Panc1 (cell line): ENCODE measurements at regions not wholly inside any gene's neighbourhood (a gene's known extent, or its start where the extent isn't known, plus 50 kb on each side); places are given as distances from the start of the nearest gene placed in this dataset.

Source experiments
- ATAC-seq: fragments of 200-7000 bp; cut with Tn5 transposase; 2 replicates; pipeline ENCODE4 v1.9.1; 2020; ENCODE audit warnings: mild to moderate bottlenecking, moderate library complexity
- BruUV-seq: library from RNA; stranded (reverse); fragments of 400-500 nt; replicated peaks from 2 replicates; lab custom pipeline; 2021; lab: Mats Ljungman, UMichigan
- CTCF ChIA-PET: fragments of 300-600 bp; sonication (Branson Sonifier 250); formaldehyde crosslinking; loops from one replicate; lab custom pipeline; 2022; ENCODE audit warnings: antibody characterized with exemption; lab: Charles Lee
- POLR2A ChIA-PET: fragments of 300-600 bp; sonication (Branson Sonifier 250); formaldehyde crosslinking; loops from one replicate; lab custom pipeline; 2022; ENCODE audit warnings: antibody characterized with exemption; lab: Charles Lee
- DNase-seq: peaks from one replicate; pipeline ENCODE4 v3.0.0-alpha.2; 2010; ENCODE audit warnings: low read depth, low spot score
- H3K27ac ChIP-seq: 2 replicates; pipeline ENCODE4 v1.5.1; 2011; ENCODE audit warnings: mild to moderate bottlenecking, low read length, inconsistent platforms
- H3K27me3 ChIP-seq: fragments of 200-500 bp; sonication (Bioruptor generic); 2 replicates; pipeline ENCODE4 v1.6.0; 2014; ENCODE audit warnings: low read length, inconsistent platforms; ENCODE audit not compliant: control insufficient read depth, insufficient read depth
- H3K36me3 ChIP-seq: fragments of 200-500 bp; sonication (Bioruptor generic); 2 replicates; pipeline ENCODE4 v1.5.1; 2014; ENCODE audit warnings: inconsistent platforms, mild to moderate bottlenecking, low read length, moderate library complexity; ENCODE audit not compliant: control insufficient read depth, insufficient read depth
- H3K4me1 ChIP-seq: 2 replicates; pipeline ENCODE4 v1.5.1; 2011; ENCODE audit warnings: inconsistent platforms, mild to moderate bottlenecking, low read length, moderate library complexity; ENCODE audit not compliant: control insufficient read depth, insufficient read depth
- H3K4me3 ChIP-seq, 2 experiments: 2 replicates each; pipeline ENCODE4 v1.5.1; 2011 to 2012; ENCODE audit warnings: low read depth in 2 of 2, low read length in 2 of 2, mild to moderate bottlenecking in 2 of 2, inconsistent platforms in 1 of 2, moderate library complexity in 1 of 2
- H3K9me3 ChIP-seq: fragments of 200-500 bp; sonication (Bioruptor generic); 2 replicates; pipeline ENCODE4 v1.5.1; 2014; ENCODE audit warnings: low read depth, mild to moderate bottlenecking, inconsistent platforms, low read length, moderate library complexity; ENCODE audit not compliant: control insufficient read depth, insufficient read depth
- CTCF ChIP-seq: fragments of 450-650 bp; IDR thresholded peaks from 2 replicates; pipeline ENCODE4 v1.5.1; 2017; ENCODE audit warnings: mild to moderate bottlenecking
- POLR2AphosphoS5 ChIP-seq: IDR thresholded peaks from 2 replicates; pipeline ENCODE4 v1.6.1; 2012; ENCODE audit warnings: mild to moderate bottlenecking, low read depth, low read length, moderate library complexity
- REST ChIP-seq, 2 experiments: IDR thresholded peaks; 2 replicates each; pipeline ENCODE4 v1.6.1; 2011 to 2012; ENCODE audit warnings: low read depth in 2 of 2, control low read depth in 1 of 2, low read length in 1 of 2, mild to moderate bottlenecking in 1 of 2, moderate library complexity in 1 of 2; ENCODE audit not compliant: insufficient read depth in 1 of 2
- SIN3A ChIP-seq: IDR thresholded peaks from 2 replicates; pipeline ENCODE4 v1.6.1; 2012; ENCODE audit warnings: low read depth, mild to moderate bottlenecking, low read length, moderate library complexity, borderline replicate concordance; ENCODE audit not compliant: insufficient read depth
- TCF7L2 ChIP-seq: IDR thresholded peaks from 2 replicates; pipeline ENCODE4 v1.6.1; 2011; ENCODE audit warnings: mild to moderate bottlenecking, low read depth, low read length, inconsistent platforms
- in situ Hi-C: cut with HindIII; loops from 2 replicates; pipeline ENCODE4 v1.10.0; 2016; ENCODE audit warnings: low sequenced_read_pairs, low pct_unique_long_range_greater_than_20kb
- intact Hi-C: fragments of 100-400 bp; cut with micrococcal nuclease; formaldehyde crosslinking; loops from one replicate; pipeline ENCODE4 v1.10.0; 2022; ENCODE audit not compliant: unreplicated experiment

- ChIA-PET POLR2A (no interaction called here), CTCF (no interaction called here)
- Histone ChIP-seq H3K27me3 (no peaks in the 10 kb centered on the region), H3K9me3 (no peaks in the 10 kb centered on the region), H3K36me3 (no peaks in the 10 kb centered on the region), H3K27ac (no peak overlapping the region), H3K4me3 (no peak overlapping the region), H3K4me1 (no peaks in the 10 kb centered on the region)
- in situ Hi-C loops (no loop called here), intact Hi-C loops (no loop called here)
- TF ChIP-seq TCF7L2 = no peak
- no peak for TF ChIP-seq REST (IDR thresholded peaks at IDR 0.05; ENCODE audit: insufficient read depth in 1 of 2, low read depth in 2 of 2, low read length in 1 of 2)
- no peak for TF ChIP-seq SIN3A
- no peak for TF ChIP-seq POLR2AphosphoS5
- TF ChIP-seq CTCF = no peak; the same call in 1 of the 2 replicates
- DNase-seq (no peak), ATAC-seq (peak; percentile 63)
- BruUV-seq = no TSS peak
Observed at GRCh38 chr10:46220872-46221538, 65.8 kb upstream of the ANTXRL start.

GRCh38 chr10:46222364-46222935, 64.3 kb upstream of the ANTXRL start:
- Histone ChIP-seq H3K36me3 (no peaks in the 10 kb centered on the region), H3K27me3 (no peaks in the 10 kb centered on the region), H3K9me3 (no peaks in the 10 kb centered on the region), H3K4me1 (no peaks in the 10 kb centered on the region), H3K4me3 (no peak overlapping the region), H3K27ac (no peak overlapping the region)
- intact Hi-C loops = no loop called here
- DNase-seq = no peak
- in situ Hi-C loops = no loop called here
- BruUV-seq = no TSS peak
- CTCF ChIA-PET = no interaction called here
- ATAC-seq = no peak
- POLR2A ChIA-PET = no interaction called here
- no peak for TF ChIP-seq POLR2AphosphoS5
- no peak for TF ChIP-seq TCF7L2
- TF ChIP-seq CTCF = no peak
- no peak for TF ChIP-seq REST (IDR thresholded peaks at IDR 0.05; ENCODE audit: insufficient read depth in 1 of 2, low read depth in 2 of 2, low read length in 1 of 2)
- no peak for TF ChIP-seq SIN3A
